GM10248 (cell line): ENCODE measurements at regions not wholly inside any gene's neighbourhood (a gene's known extent, or its start where the extent isn't known, plus 50 kb on each side); places are given as distances from the start of the nearest gene placed in this dataset.
"Not testable (repeated sequence)": the region's sequence is repeated elsewhere in the genome, so short reads cannot be mapped to it uniquely, and the experiment has no call there.

Experiments used
- CTCF ChIA-PET: fragments of 300-600 bp; sonication (Branson Sonifier 250); formaldehyde crosslinking; extraction: SDS; loops from one replicate; lab custom pipeline; 2021; ENCODE audit warnings: antibody characterized with exemption; lab: Yijun Ruan, JAX
- POLR2A ChIA-PET: fragments of 350-650 bp; sonication (Branson Sonifier 250); formaldehyde crosslinking; extraction: SDS; loops from one replicate; lab custom pipeline; 2020; ENCODE audit warnings: antibody characterized with exemption; lab: Yijun Ruan, JAX
- DNase-seq: peaks from one replicate; pipeline ENCODE4 v3.0.0; 2012; ENCODE audit errors: extremely low spot score
- CTCF ChIP-seq: IDR thresholded peaks from 2 replicates; pipeline ENCODE4 v1.5.1; 2012; ENCODE audit warnings: mild to moderate bottlenecking, low read depth; ENCODE audit errors: extremely low read depth, missing control alignments, control extremely low read depth

GRCh38 chr13:40370661-40371060, 295.8 kb downstream of the FOXO1 start:
- DNase-seq: no peak
- CTCF ChIA-PET: interaction anchor here (0.7 kb wide), 1 partner anchor 39 kb away, joined by 3 read pairs; no protein-coding TSS in a partner anchor
- TF ChIP-seq CTCF: no peak
- POLR2A ChIA-PET: no interaction called here

GRCh38 chr13:40371531-40372125, 294.8 kb downstream of the FOXO1 start:
- DNase-seq: no peak
- no peak for TF ChIP-seq CTCF
- ChIA-PET POLR2A (no interaction called here), CTCF (no interaction called here)

- POLR2A ChIA-PET, DNase-seq, CTCF ChIA-PET: not testable (repeated sequence)
Measured at GRCh38 chr13:40373608-40374007, 292.8 kb downstream of the FOXO1 start.

- no peak for DNase-seq
- ChIA-PET POLR2A (no interaction called here), CTCF (interaction anchor here (1.1 kb wide), 1 partner anchor 45 kb away, joined by 3 read pairs; no protein-coding TSS in a partner anchor)
- TF ChIP-seq CTCF: no peak
Measured at GRCh38 chr13:40375489-40376171, 290.8 kb downstream of the FOXO1 start.

GRCh38 chr13:40376296-40376849, 290.1 kb downstream of the FOXO1 start:
- POLR2A ChIA-PET: no interaction called here
- no peak for DNase-seq
- CTCF ChIA-PET: interaction anchor here (1.1 kb wide), 1 partner anchor 44 kb away, joined by 3 read pairs; no protein-coding TSS in a partner anchor
- no peak for TF ChIP-seq CTCF

GRCh38 chr13:40376867-40377535, 289.4 kb downstream of the FOXO1 start:
- ChIA-PET CTCF (no interaction called here), POLR2A (no interaction called here)
- DNase-seq: no peak
- no peak for TF ChIP-seq CTCF
